Bronchial epithelial cell (primary cell): ENCODE measurements at regions not wholly inside any gene's neighbourhood (a gene's known extent, or its start where the extent isn't known, plus 50 kb on each side); places are given as distances from the start of the nearest gene placed in this dataset.
A peak's percentile ranks its signal among the peaks of the same experiment; 100 is the strongest.

ENCODE experiments used
- DNase-seq: peaks from one replicate; pipeline ENCODE4 v3.0.0-alpha.2; 2010; ENCODE audit warnings: low read depth
- FAIRE-seq: peaks from 2 replicates; lab custom pipeline; 2011; peaks lifted over from hg19 to GRCh38; lab: Jason Lieb, UNC
- H3K27me3 ChIP-seq: 2 replicates; pipeline ENCODE4 v1.5.1; 2011; ENCODE audit warnings: low read length; ENCODE audit not compliant: control insufficient read depth, insufficient read depth
- H3K36me3 ChIP-seq: 2 replicates; pipeline ENCODE4 v1.5.1; 2011; ENCODE audit warnings: low read length; ENCODE audit not compliant: control insufficient read depth, insufficient read depth
- H3K4me3 ChIP-seq: 2 replicates; pipeline ENCODE4 v1.5.1; 2011; ENCODE audit warnings: mild to moderate bottlenecking, low read depth, low read length, control low read depth
- CTCF ChIP-seq: IDR thresholded peaks from 2 replicates; pipeline ENCODE4 v1.5.1; 2011; ENCODE audit warnings: mild to moderate bottlenecking, moderate library complexity, low read length, control low read depth, inconsistent platforms; ENCODE audit not compliant: insufficient read depth, severe bottlenecking

GRCh38 chr2:41985573-41986095, 62.2 kb upstream of the PKDCC start:
- no peak for TF ChIP-seq CTCF
- FAIRE-seq: no peak
- no peak overlapping the region for H3K4me3 ChIP-seq
- DNase-seq: no peak
- H3K27me3 ChIP-seq: no peaks in the 10 kb centered on the region
- no peaks in the 10 kb centered on the region for H3K36me3 ChIP-seq

GRCh38 chr2:41989501-41990180, 58.2 kb upstream of the PKDCC start:
- no peak for TF ChIP-seq CTCF
- Histone ChIP-seq H3K27me3 (no peaks in the 10 kb centered on the region), H3K36me3 (no peaks in the 10 kb centered on the region), H3K4me3 (no peak overlapping the region)
- no peak for DNase-seq
- FAIRE-seq: no peak

- DNase-seq: no peak
- H3K27me3 ChIP-seq: no peaks in the 10 kb centered on the region
- TF ChIP-seq CTCF: no peak
- no peaks in the 10 kb centered on the region for H3K36me3 ChIP-seq
- H3K4me3 ChIP-seq: no peak overlapping the region
- FAIRE-seq: no peak
Observed at GRCh38 chr2:41990245-41990644, 57.6 kb upstream of the PKDCC start.

- no peaks in the 10 kb centered on the region for H3K36me3 ChIP-seq
- no peak overlapping the region for H3K4me3 ChIP-seq
- FAIRE-seq (peak; percentile 86), DNase-seq (no peak)
- no peaks in the 10 kb centered on the region for H3K27me3 ChIP-seq
- no peak for TF ChIP-seq CTCF
Observed at GRCh38 chr2:41990688-41991087, 57.1 kb upstream of the PKDCC start.

GRCh38 chr2:41992056-41992642, 55.7 kb upstream of the PKDCC start:
- TF ChIP-seq CTCF: no peak
- DNase-seq (no peak), FAIRE-seq (no peak)
- no peaks in the 10 kb centered on the region for H3K36me3 ChIP-seq
- no peak overlapping the region for H3K4me3 ChIP-seq
- H3K27me3 ChIP-seq: no peaks in the 10 kb centered on the region
